H9 (cell line): ENCODE measurements at regions not wholly inside any gene's neighbourhood (a gene's known extent, or its start where the extent isn't known, plus 50 kb on each side); places are given as distances from the start of the nearest gene placed in this dataset.
"Not testable (repeated sequence)": the region's sequence is repeated elsewhere in the genome, so short reads cannot be mapped to it uniquely, and the experiment has no call there.

ENCODE experiments used
- DNase-seq: peaks from one replicate; pipeline ENCODE4 v3.0.0-alpha.2; 2017
- H2AFZ ChIP-seq: one replicate; pipeline ENCODE4 v1.6.1; 2013; ENCODE audit warnings: mild to moderate bottlenecking, low read length, control low read depth, moderate library complexity
- H2AK5ac ChIP-seq: 2 replicates; pipeline ENCODE4 v1.6.1; 2013; ENCODE audit warnings: low read length, control low read depth, mixed read lengths; ENCODE audit not compliant: insufficient read length
- H2BK120ac ChIP-seq: one replicate; pipeline ENCODE4 v1.6.1; 2013; ENCODE audit warnings: low read depth, mild to moderate bottlenecking, low read length, control low read depth, inconsistent platforms; ENCODE audit not compliant: poor library complexity, severe bottlenecking
- H2BK12ac ChIP-seq: 2 replicates; pipeline ENCODE4 v1.6.1; 2013; ENCODE audit warnings: low read length, control low read depth, mixed read lengths, low read depth; ENCODE audit not compliant: insufficient read length
- H2BK15ac ChIP-seq: 2 replicates; pipeline ENCODE4 v1.6.1; 2013; ENCODE audit warnings: low read depth, low read length, control low read depth
- H2BK20ac ChIP-seq: one replicate; pipeline ENCODE4 v1.6.1; 2013; ENCODE audit warnings: low read depth, mild to moderate bottlenecking, low read length, control low read depth, inconsistent platforms; ENCODE audit not compliant: poor library complexity, severe bottlenecking
- H2BK5ac ChIP-seq: 2 replicates; pipeline ENCODE4 v1.6.1; 2013; ENCODE audit warnings: low read length, control low read depth, mixed read lengths; ENCODE audit not compliant: insufficient read length
- H3K14ac ChIP-seq: 2 replicates; pipeline ENCODE4 v1.6.1; 2013; ENCODE audit warnings: low read length, control low read depth; ENCODE audit not compliant: insufficient read depth
- H3K18ac ChIP-seq: 2 replicates; pipeline ENCODE4 v1.6.1; 2013; ENCODE audit warnings: low read depth, mild to moderate bottlenecking, mixed read lengths, low read length, control low read depth; ENCODE audit not compliant: insufficient read length
- H3K23ac ChIP-seq: 2 replicates; pipeline ENCODE4 v1.6.1; 2013; ENCODE audit warnings: low read length, control low read depth, mixed read lengths, low read depth; ENCODE audit not compliant: insufficient read length
- H3K23me2 ChIP-seq: 2 replicates; pipeline ENCODE4 v1.6.1; 2013; ENCODE audit warnings: low read depth, mild to moderate bottlenecking, mixed read lengths, low read length, control low read depth; ENCODE audit not compliant: insufficient read length, poor library complexity, severe bottlenecking
- H3K27ac ChIP-seq: 2 replicates; pipeline ENCODE4 v1.5.1; 2013; ENCODE audit warnings: low read length, control low read depth, mixed read lengths, low read depth; ENCODE audit not compliant: insufficient read length
- H3K27me3 ChIP-seq: 2 replicates; pipeline ENCODE4 v1.6.1; 2013; ENCODE audit warnings: low read length, control low read depth, inconsistent platforms; ENCODE audit not compliant: insufficient read depth
- H3K4ac ChIP-seq: 2 replicates; pipeline ENCODE4 v1.6.1; 2013; ENCODE audit warnings: low read depth, mild to moderate bottlenecking, control low read depth, inconsistent platforms, low read length, moderate library complexity
- H3K4me1 ChIP-seq: 2 replicates; pipeline ENCODE4 v1.6.1; 2013; ENCODE audit warnings: low read length, control low read depth, inconsistent platforms; ENCODE audit not compliant: insufficient read depth
- H3K4me2 ChIP-seq: 2 replicates; pipeline ENCODE4 v1.6.1; 2013; ENCODE audit warnings: low read length, control low read depth, mixed read lengths; ENCODE audit not compliant: insufficient read length, insufficient read depth
- H3K56ac ChIP-seq: 2 replicates; pipeline ENCODE4 v1.6.1; 2013; ENCODE audit warnings: low read depth, mild to moderate bottlenecking, mixed read lengths, low read length, control low read depth; ENCODE audit not compliant: insufficient read length
- H3K79me1 ChIP-seq: 2 replicates; pipeline ENCODE4 v1.6.1; 2013; ENCODE audit warnings: low read depth, mild to moderate bottlenecking, moderate library complexity, low read length, control low read depth, inconsistent platforms; ENCODE audit not compliant: insufficient read depth, poor library complexity, severe bottlenecking
- H3K79me2 ChIP-seq: 2 replicates; pipeline ENCODE4 v1.6.1; 2013; ENCODE audit warnings: low read length, control low read depth, inconsistent platforms; ENCODE audit not compliant: insufficient read depth
- H3K9ac ChIP-seq: 2 replicates; pipeline ENCODE4 v1.6.1; 2013; ENCODE audit warnings: low read length, control low read depth, mixed read lengths; ENCODE audit not compliant: insufficient read length; ENCODE audit errors: extremely low read depth
- H3K9me3 ChIP-seq: one replicate; pipeline ENCODE4 v1.6.1; 2013; ENCODE audit warnings: low read depth, low read length, inconsistent platforms; ENCODE audit not compliant: control insufficient read depth
- H3T11ph ChIP-seq: one replicate; pipeline ENCODE4 v1.6.1; 2013; ENCODE audit warnings: mild to moderate bottlenecking, low read length, control low read depth, inconsistent platforms
- H4K20me1 ChIP-seq: one replicate; pipeline ENCODE4 v1.6.1; 2013; ENCODE audit not compliant: control insufficient read depth, insufficient read length, insufficient read depth
- H4K5ac ChIP-seq: 2 replicates; pipeline ENCODE4 v1.6.1; 2013; ENCODE audit warnings: low read depth, mild to moderate bottlenecking, mixed read lengths, low read length, control low read depth; ENCODE audit not compliant: insufficient read length
- H4K8ac ChIP-seq: replicated peaks from 2 replicates; pipeline ENCODE4 v1.6.1; 2013; ENCODE audit warnings: low read length, control low read depth, mixed read lengths, low read depth; ENCODE audit not compliant: insufficient read length
- H4K91ac ChIP-seq: 2 replicates; pipeline ENCODE4 v1.6.1; 2013; ENCODE audit warnings: low read depth, mild to moderate bottlenecking, moderate library complexity, mixed read lengths, low read length, control low read depth; ENCODE audit not compliant: insufficient read length
- H3K27ac Mint-ChIP-seq, 3 experiments: 2 replicates in 2 of 3; 3 replicates in 1 of 3; pipeline ENCODE4 v1.8.0; 2020 to 2021; ENCODE audit warnings: mixed read lengths in 3 of 3, mild to moderate bottlenecking in 1 of 3, moderate library complexity in 1 of 3
- H3K27me3 Mint-ChIP-seq: 2 replicates; pipeline ENCODE4 v1.8.0; 2021; ENCODE audit warnings: low read depth, mild to moderate bottlenecking, moderate library complexity, mixed read lengths
- H3K36me3 Mint-ChIP-seq, 3 experiments: 2 replicates in 2 of 3; 3 replicates in 1 of 3; pipeline ENCODE4 v1.8.0; 2020 to 2021; ENCODE audit warnings: low read depth in 3 of 3, mixed read lengths in 3 of 3; ENCODE audit not compliant: insufficient read depth in 1 of 3
- H3K4me1 Mint-ChIP-seq, 2 experiments: 2 replicates each; pipeline ENCODE4 v1.8.0; 2020; ENCODE audit warnings: mixed read lengths in 2 of 2
- H3K4me3 Mint-ChIP-seq, 2 experiments: 2 replicates in 1 of 2; 3 replicates in 1 of 2; pipeline ENCODE4 v1.8.0; 2020 to 2021; ENCODE audit warnings: mild to moderate bottlenecking in 2 of 2, mixed read lengths in 2 of 2, moderate library complexity in 1 of 2
- H3K9me3 Mint-ChIP-seq, 2 experiments: 2 replicates in 1 of 2; 3 replicates in 1 of 2; pipeline ENCODE4 v1.8.0; 2020; ENCODE audit warnings: mild to moderate bottlenecking in 2 of 2, mixed read lengths in 2 of 2, moderate library complexity in 1 of 2
- CTCF ChIP-seq: fragments of 200-600 bp; sonication (generic); conservative IDR thresholded peaks from 3 replicates; pipeline ENCODE4 v1.8.0; 2021; ENCODE audit warnings: antibody characterized with exemption, mild to moderate bottlenecking
- WGBS: extraction: QIAGEN DNeasy Blood & Tissue Kit; methylation state at CpG from one replicate; pipeline ENCODE4 v1.1.7; 2013; ENCODE audit warnings: missing lambda C conversion rate, low lambda C conversion rate, mixed read lengths; ENCODE audit not compliant: insufficient read length; ENCODE audit errors: extremely low coverage; 5-methylcytosine and 5-hydroxymethylcytosine counted together

DNA sequence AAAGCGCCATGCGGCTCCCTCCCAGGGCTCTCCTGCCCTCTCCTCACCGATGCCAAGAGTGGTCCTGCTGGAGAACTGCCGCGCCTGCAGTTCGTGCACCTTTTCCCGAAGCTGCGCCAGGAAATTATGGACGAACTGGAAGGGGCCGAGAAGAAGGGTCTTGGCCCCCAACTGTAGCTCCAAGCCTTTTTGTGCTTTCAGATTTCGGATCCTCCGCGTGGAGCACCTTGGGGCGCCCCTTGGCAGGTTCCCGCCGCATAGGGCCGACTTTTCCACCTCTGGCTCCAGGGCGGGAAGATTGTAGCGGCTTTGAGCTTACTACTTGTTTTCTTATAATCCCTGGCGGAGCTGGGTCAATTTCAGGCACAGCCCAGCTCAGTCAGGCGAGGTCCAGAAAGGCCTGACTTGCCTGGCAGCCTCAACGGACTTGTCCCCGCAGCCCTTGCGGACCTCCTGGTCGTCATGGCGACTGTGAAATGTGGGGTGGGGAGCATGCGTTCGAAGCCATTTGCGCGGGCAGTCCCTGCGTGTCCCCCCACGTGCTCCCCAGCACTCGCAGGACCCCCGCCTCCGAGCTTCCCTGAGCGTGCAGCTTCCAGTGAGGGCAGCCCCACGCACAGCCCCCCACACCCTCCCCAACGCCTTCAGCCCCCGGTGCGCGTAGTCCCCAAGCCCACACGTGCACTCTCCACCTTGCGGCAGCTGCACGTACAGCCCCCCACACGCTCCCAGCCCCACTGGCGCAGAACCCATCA lies 129.9 kb downstream of the KBTBD2 start:
- Histone ChIP-seq H3K4ac (no peak overlapping the region), H3K56ac (no peak overlapping the region), H3K27ac (no peak overlapping the region), H4K8ac (no peak overlapping the region), H2BK12ac (no peak overlapping the region), H4K5ac (no peak overlapping the region), H2BK20ac (no peak overlapping the region), H3T11ph (no peak overlapping the region), H3K23me2 (peaks cover 5% of the 10 kb centered on the region), H3K4me2 (peak overlapping the region; percentile 26), H2AK5ac (no peak overlapping the region), H2BK15ac (no peak overlapping the region), H3K27me3 (peaks cover 18% of the 10 kb centered on the region; the same call in 1 of the 2 replicates), H3K14ac (peak overlapping the region; percentile 22; the same call in 1 of the 2 replicates), H3K4me1 (peaks cover 2% of the 10 kb centered on the region; the same call in 1 of the 2 replicates), H4K91ac (no peak overlapping the region), H4K20me1 (no peaks in the 10 kb centered on the region), H3K23ac (no peak overlapping the region), H3K18ac (no peak overlapping the region), H2BK5ac (no peak overlapping the region), H3K9me3 (no peaks in the 10 kb centered on the region), H2BK120ac (no peak overlapping the region), H3K9ac (no peak overlapping the region), H3K79me2 (no peaks in the 10 kb centered on the region), H2AFZ (no peak overlapping the region), H3K79me1 (no peaks in the 10 kb centered on the region)
- Mint-ChIP-seq H3K36me3 (no peaks in the 10 kb centered on the region; a peak in 1 of 7 replicates), H3K27me3 (peaks cover 5% of the 10 kb centered on the region), H3K4me3 (peak overlapping the region in 1 of 2 experiments; percentile 72; a peak in 3 of 5 replicates), H3K4me1 (peaks cover 0 to 8% of the 10 kb centered on the region in 2 experiments; a peak in 2 of 4 replicates), H3K27ac (no peak overlapping the region), H3K9me3 (no peaks in the 10 kb centered on the region)
- DNase-seq: peak; percentile 49
- TF ChIP-seq CTCF: peak; percentile 20; the same call in 1 of the 3 replicates
- no CpG with 5 or more reads among the region's 46 CpGs for WGBS

DNA sequence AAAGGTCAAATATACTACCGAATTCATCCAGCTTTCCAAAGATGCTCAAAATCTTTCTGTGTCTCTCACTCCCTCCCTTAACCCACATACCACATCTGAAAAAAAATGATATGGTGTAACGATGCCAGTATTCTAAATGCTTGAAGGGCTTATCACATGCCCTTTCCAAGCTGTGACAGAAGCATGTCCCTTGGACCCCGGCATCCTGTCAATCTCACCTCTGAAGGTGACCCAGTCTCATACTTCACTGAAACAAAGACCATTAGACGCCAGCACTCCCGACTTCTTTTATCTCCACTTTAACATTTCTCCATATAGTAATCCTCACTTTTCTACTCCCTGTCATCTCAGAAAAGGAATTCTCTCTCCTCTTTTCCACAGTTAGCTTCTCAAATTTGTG lies 130.8 kb downstream of the KBTBD2 start:
- not testable (repeated sequence) for H3K56ac ChIP-seq, H4K8ac ChIP-seq, H3K14ac ChIP-seq, H2BK5ac ChIP-seq, H3K23ac ChIP-seq, H3K23me2 ChIP-seq, H2BK15ac ChIP-seq, H3K4me1 ChIP-seq, H3K18ac ChIP-seq, H3K9me3 ChIP-seq, H3K4me1 Mint-ChIP-seq, H2AK5ac ChIP-seq, H2AFZ ChIP-seq, H3K4ac ChIP-seq, H2BK20ac ChIP-seq, H3K9me3 Mint-ChIP-seq, H4K20me1 ChIP-seq, H2BK12ac ChIP-seq, H4K5ac ChIP-seq, H3K27me3 Mint-ChIP-seq, H2BK120ac ChIP-seq, DNase-seq, H3K9ac ChIP-seq, H3K36me3 Mint-ChIP-seq, H3K79me1 ChIP-seq, H4K91ac ChIP-seq, H3T11ph ChIP-seq, H3K27ac ChIP-seq, H3K79me2 ChIP-seq, H3K4me2 ChIP-seq, H3K27ac Mint-ChIP-seq
- H3K4me3 Mint-ChIP-seq: peak overlapping the region in 1 of 2 experiments; percentile 72; a peak in 1 of 5 replicates
- no CpG with 5 or more reads among the region's 5 CpGs for WGBS
- peaks cover 18% of the 10 kb centered on the region; the same call in 1 of the 2 replicates for H3K27me3 ChIP-seq
